Body of pancreas (tissue), 4 donors: ENCODE measurements at regions not wholly inside any gene's neighbourhood (a gene's known extent, or its start where the extent isn't known, plus 50 kb on each side); places are given as distances from the start of the nearest gene placed in this dataset.

Experiments used
- CTCF ChIP-seq, 7 experiments: fragments of 450-650 bp in 4 of 7; fragments of 200-600 bp in 3 of 7; sonication (generic) in 3 of 7; IDR thresholded peaks; one replicate each; pipeline ENCODE4 v1.5.1; 2016 to 2019; ENCODE audit warnings: antibody characterized with exemption in 7 of 7
- POLR2A ChIP-seq, 3 donors: fragments of 450-650 bp; IDR thresholded peaks; one replicate each; pipeline ENCODE4 v1.6.1; 2016; ENCODE audit warnings: antibody characterized with exemption in 3 of 3, mild to moderate bottlenecking in 2 of 3

- TF ChIP-seq CTCF (IDR thresholded peaks at IDR 0.05) (no peak), POLR2A (IDR thresholded peaks at IDR 0.05) (no peak)
These were observed 789.1 kb downstream of the PCDH18 start for GRCh38 chr4:136743238-136743637.
